HuH-7.5 (cell line): ENCODE measurements at regions not wholly inside any gene's neighbourhood (a gene's known extent, or its start where the extent isn't known, plus 50 kb on each side); places are given as distances from the start of the nearest gene placed in this dataset.

Experiments used
- DNase-seq: peaks from one replicate; pipeline ENCODE4 v3.0.0; 2011; ENCODE audit warnings: low spot score

DNA sequence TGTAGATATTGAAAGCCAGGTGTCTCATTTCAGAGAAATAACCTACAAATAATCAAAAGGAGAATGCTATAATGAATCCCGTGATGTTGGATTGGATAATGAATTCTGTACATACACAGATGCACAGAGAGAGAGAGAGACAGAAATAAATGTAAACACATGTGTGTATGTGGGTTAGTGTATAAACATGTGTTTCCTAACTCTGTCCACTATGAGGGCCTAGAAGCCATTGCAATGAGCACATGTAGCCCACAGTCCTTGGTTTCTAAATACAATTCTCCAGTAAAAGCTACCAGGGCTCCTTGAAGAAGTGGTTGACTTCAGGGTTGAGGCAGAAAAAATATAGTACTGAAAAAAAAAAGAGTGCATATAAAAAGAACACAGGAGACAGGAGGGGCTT, 109.5 kb downstream of the INHBB start:
- no peak for DNase-seq

DNA sequence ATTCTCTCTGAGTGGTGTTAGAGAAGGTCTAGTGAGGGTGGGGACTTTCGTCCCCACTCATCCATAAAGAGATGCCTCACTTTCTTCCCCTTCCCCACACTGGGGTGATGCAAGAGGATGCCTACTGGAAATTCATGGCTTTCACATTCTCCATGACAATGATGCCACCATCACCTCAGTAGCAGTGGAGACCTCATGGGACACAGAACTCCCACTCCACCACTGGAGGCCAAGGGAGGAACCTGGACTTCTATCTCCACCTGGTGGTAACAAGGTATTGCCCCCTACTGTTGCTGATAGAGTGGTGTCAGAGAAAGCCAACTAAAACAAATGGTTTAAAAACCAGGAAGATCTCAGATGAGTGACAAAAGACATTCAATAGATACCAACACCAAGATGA, 110.9 kb downstream of the INHBB start:
- no peak for DNase-seq

- no peak for DNase-seq
Observed at GRCh38 chr2:120460511-120460910, 114.6 kb downstream of the INHBB start.

GRCh38 chr2:120461092-120461491, 115.2 kb downstream of the INHBB start:
- no peak for DNase-seq

DNA sequence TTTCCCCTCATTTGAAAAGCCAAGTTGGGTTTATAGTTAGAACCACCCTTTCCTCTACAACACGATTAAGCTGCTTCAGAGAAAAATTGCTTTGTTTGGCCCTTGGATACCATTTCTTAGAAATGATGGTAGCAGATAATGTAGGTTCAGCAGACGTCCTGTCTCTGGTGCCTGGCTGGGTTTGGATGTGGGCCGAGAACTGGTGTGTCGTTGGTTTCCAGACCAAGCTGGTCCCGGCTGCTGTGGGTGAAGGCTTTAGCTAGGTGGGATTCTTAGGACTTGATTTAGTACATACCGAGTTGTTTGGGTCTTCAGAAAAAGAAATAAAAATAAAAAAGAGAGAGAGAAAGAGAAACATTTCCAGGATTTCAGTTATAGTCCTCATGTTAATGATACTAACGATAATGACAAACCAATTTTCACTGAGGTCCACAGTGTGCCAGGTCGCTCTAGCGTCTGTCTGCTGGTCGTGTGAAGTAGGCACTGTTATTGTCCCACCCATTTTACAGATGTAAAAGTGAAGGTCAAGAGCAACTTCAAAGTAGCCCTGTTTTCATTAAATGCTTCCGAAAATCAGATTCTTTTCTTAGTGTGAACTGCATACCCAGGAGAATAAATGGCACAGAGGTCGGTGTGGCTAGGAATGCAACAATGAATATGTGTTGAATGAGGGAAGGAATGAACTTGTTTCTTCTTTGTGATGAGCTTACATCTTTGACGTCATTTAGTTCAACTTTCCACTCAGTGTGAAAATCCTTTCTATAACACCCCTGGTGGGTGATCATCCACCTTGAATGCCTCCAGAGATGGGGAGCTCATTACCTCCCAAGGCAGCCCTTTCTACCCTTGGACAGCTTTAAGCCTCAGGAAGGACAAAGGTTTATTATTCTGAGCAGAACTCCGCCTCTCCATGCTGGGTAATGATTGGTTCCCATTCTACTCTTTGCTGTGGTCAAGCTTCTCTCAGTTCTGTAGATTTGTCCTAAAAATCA, 115.9 kb downstream of the INHBB start:
- DNase-seq, result no peak

GRCh38 chr2:120463527-120463926, 117.6 kb downstream of the INHBB start:
- no peak for DNase-seq

DNA sequence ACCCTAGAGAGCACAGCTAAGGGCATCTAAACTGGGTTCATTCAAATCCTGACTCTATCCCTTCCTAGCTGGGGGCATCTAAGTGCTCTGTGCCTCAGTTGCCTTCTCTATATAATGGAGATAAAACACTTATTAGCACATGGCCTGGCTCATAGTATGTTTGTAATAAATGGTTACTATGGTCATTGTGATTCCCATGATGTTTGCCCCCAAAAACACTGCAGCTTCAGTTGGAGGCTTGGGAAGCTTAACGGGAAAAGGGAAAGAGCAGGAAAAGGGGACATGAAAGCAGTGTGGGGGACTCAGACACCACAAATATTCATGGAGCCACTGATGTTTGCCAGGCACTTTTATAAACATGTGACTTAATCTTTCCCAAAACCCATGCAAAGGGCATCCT, 118.1 kb downstream of the INHBB start:
- DNase-seq, result no peak

DNA sequence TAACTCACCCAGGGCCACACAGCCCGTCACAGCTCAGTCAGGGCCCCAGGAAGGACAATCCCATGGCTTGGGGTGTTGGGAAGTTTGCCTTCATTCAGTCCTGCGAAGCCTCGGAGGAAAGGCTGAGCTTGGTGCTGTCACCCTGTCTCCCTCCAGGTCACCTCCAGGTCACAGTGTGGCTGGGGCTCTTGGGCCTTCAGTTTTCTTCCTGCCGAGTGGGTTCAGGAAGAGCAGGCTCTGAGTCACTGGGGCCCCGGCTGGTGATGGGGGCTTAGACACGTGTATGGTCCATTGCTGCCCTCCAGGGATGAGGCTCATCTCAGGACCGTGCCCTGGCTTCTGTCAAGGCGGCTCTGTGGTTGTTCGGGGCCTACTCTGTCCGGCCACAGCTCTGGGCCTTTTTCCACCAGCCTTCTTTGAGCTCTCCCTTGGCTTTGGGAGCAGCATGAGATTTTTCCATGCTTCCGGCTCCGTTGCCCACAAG, 118.6 kb downstream of the INHBB start:
- no peak for DNase-seq

DNA sequence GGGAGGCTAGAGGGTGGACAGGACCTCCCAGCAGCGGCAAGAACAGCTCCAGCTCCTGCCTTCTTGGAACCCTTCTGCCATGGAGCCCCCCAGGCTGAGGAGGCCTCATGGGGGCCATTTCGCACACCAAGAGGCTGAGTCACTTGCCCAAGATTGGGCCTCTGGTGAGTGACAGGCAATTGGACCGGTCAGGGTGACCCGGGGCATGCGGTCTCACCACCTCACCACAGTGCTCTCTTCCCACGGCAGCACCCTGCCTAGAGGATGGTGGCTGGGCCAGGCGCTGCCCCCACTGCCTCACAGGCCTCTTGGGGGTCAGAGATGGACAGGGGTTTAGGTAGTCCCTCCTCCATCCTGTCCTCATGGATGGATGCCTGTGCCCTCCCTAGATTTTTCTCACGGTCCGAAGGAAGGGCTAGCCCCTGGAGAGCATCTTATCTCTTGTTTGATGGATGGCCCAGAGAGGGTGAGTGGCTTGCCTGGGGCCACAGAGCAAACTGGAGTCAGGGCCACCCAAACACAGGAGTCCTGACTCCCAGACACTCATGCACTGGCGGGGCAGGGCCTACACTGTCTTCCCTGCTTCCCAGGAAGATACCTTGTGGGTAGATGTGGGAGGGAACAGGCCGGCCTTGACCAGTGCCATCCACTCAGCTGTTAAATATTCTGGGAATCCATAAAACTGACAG, 119.2 kb downstream of the INHBB start:
- DNase-seq, result no peak

GRCh38 chr2:120465701-120465988, 119.7 kb downstream of the INHBB start:
- DNase-seq, result no peak

- no peak for DNase-seq
Observed at GRCh38 chr2:120465989-120466703, 120.2 kb downstream of the INHBB start.

DNA sequence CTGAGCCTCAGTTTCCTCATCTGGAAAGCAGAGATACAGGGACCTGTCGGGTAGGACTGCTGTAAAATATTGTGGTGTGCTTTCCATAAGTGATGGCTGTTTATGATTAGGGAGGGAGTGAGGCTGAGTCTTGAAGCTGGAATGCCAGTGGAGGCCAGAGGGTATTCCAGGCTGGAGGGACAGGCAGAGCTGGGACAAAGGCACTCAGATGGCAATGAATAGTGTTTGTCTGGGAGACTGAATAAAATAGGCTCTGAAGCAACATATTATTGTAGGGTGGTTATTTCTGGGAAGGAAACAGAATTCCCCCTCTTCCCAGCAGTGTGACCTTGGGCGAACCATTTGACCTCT, 120.7 kb downstream of the INHBB start:
- DNase-seq, result no peak

DNA sequence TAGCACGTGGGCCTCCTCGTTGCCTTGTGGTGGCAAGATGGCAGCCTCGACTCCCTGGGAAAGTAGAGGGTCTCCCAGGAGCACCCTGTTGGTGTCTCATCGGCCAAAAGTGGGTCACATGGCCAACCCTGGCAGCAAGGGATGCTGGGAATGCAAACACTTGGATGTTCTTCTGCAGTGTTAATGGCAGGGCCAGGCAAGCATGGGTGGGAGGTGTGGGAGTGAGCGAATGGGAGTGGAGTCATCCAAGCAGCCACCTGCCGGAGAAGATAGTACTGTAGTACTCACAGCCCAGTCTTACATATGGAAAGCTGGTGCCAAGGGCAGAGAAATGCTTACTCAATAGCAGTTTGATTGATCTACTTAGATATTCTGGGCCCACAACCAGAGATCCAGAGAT, 122.2 kb downstream of the INHBB start:
- DNase-seq, result no peak

GRCh38 chr2:120469426-120469825, 123.5 kb downstream of the INHBB start:
- no peak for DNase-seq

DNA sequence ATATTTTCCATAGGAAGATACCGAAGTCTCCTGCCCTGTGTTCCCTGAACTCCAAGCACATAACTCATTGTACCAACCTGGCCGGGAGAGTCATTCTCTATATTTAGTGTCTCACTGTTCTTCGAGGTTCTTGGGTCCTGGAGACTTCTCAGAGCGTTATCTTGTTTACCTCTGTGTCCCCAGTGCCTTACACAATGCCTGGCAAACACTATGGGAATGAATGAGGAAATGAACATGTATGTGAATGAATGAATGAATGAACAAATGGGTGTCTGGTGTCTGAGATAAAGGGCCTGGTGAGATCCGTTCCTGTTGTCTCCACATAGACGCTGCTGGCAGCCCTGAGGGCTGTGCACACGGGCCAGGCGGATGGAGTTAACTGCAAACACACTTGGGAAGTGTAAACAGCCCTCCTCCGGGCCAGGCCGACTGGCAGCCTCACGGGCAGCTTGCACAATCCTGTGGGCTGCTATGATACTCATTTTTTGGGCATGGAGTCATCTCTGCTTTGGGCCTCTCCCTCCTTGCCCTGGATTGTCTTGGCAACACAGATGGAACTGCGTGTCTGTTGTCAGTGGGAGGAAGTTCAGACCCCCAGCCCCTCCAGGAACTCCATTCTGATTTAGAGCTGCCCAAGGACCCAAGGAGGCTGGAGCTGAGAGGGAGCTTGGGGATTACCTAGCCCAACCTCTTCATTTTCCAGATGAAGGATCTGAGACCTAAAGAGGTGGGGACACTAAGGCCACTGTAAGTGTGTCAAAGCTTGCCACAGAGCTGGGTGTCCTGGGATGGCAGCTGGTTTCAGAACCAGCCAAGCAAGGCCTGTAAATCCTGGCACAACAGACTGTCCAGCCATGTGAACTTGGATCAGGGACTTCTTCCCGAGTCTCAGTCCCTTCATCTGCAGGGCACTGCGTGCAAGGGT, 124.4 kb downstream of the INHBB start:
- DNase-seq, result peak; percentile 71

GRCh38 chr2:120471166-120471565, 125.2 kb downstream of the INHBB start:
- DNase-seq, result no peak

DNA sequence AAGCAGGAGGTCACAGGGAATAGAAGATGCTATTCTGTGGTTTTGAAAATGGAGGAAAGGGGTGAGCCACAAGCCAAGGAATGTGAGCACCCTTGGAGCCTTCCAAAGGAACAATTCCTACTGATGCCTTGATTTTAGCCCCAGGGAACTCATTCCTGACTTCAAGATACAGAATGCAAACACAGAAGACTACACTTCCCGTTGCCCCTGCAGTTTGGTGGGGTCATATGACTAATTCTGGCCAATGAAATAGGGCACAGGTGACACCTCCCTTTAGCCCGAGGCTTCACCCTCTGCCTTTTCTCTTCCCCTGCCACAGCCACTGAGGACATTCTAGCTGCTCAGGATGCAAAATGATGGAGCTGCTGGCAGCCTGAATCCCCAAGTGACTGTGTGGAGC, 126.1 kb downstream of the INHBB start:
- DNase-seq, result no peak

- DNase-seq, result no peak
Observed at GRCh38 chr2:120472891-120473309, 127.0 kb downstream of the INHBB start.

DNA sequence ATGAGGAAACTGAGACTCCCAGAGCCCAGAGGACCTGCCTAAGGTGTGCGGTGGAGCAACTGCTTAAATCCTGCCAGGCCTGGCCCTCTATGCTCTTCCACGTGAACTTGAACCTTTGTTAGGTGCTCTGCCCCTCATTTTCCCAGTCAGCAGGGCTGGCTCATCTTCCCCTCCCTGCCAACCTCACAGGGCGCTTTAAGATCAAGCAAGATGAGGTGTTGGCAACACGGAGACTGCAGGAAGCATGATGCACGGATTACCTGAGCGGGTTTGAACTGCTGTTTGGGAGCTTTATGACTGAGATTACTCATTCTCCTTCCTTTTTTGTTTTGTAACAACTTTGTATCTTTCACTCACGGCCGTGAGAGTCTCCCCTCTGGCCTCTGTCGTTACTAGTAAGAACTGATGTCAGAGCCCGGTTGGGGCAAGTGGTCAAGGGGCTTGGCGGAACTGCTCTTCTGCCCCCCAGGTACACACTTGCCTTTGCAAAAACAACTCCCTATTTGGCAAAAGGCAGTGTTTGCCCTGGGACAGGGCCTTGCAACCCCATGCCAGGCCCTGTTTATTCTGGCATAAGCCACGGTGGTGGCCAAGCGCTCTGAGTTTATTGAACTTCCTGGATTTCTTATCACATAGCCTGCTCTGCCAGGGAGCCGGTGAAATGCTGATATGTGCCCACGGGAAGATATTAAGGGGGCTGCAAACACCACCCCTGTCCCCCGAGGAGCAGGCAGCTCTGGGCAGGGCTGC, 127.8 kb downstream of the INHBB start:
- DNase-seq, result no peak

GRCh38 chr2:120474486-120474885, 128.6 kb downstream of the INHBB start:
- no peak for DNase-seq

- no peak for DNase-seq
Observed at GRCh38 chr2:120476141-120476540, 130.2 kb downstream of the INHBB start.
